Cardiac septum (tissue), 1 donor: ENCODE measurements at regions not wholly inside any gene's neighbourhood (a gene's known extent, or its start where the extent isn't known, plus 50 kb on each side); places are given as distances from the start of the nearest gene placed in this dataset.

Experiments used
- DNase-seq: peaks from one replicate; pipeline ENCODE4 v3.0.0-alpha.2; 2020; ENCODE audit warnings: low spot score
- intact Hi-C: fragments of 100-400 bp; cut with DNase I; formaldehyde crosslinking; loops from one replicate; pipeline ENCODE4 v1.14.0; 2022
- donor health status: DM: no; HTN: no; CAD: no.

DNA sequence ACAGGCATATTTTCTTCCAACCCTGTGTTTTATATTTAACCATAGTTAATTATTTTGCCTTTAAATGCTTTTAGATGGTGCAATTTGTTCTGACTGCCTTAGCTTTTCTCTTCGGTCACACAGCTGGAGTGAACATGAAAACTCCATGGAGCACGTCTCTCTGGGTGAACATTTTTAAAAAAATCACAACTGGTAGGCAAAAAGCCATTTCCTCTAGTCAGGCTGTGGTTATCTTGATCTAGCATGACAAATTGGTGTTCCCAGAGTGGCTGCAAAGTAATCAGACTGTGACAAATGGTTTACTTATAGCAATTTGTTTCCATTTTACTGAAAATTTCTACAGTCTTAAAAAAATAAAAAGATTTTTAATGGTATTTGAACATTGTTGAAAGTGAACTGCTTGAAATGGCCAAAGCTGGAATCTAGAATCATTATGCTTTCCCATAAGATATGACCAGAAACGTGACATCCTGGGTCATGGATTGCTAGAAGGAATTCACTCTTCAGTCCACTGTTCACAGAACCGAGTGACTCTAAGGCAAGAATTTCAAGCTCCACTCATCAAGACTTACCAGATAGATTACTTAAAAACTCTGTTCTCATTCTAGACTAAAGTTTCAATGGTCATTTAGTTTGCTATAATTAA, 703.6 kb downstream of the CPS1 start:
- no peak for DNase-seq
- intact Hi-C loops, result no loop called here

DNA sequence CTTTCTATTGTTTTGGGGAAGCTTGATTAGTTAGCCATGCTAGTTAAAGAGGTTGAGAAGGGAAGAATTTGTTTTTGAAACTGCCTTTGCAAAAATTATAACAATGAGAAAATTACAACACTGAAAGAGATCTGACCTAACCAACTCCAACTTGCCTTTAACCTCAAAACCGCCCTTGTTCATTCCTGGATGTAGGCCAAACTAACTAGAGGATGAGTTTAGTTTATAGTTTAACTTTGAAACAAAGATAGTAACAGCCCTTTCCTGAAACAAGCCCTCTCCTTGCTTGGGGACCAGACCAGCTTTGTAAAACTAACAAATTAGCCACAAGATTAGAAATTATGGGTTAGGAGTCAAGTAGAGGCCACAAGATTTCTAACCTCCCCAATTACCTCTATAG, 713.9 kb downstream of the CPS1 start:
- no peak for DNase-seq

DNA sequence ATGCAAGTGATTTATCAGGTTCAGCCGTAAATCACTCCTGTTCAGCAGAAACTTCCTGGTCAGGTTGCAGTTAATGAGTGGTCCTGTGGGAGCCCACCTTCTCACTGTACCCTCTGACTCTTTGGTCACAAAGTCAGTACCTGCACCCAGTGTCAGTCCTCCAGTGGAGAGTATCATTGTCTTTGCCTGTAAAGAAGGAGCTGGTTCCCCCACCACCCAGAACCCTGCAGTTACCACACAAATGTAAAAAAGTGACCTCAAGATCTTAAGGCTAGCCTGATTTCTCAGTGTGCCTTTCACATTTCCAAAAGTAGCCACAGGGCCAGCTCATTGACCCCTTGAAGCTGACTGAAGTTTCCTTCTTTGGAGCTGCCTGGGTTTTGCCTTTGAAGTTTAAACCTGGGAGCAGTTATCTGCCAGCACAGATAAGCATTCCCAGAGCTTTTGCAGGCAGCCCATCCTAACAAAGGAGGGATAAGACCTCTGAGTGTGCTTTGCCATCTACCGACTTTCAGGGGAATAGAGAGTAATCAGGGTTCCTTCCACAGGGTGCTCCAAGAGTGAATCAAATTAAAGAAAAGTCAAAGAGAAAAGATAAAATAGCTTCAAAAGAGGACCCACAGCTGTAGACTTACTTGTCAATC, 725.2 kb downstream of the CPS1 start:
- DNase-seq, result no peak
- intact Hi-C loops, result no loop called here

More for the DNA sequence above, 713.9 kb downstream of the CPS1 start:
- intact Hi-C loops, result no loop called here

DNA sequence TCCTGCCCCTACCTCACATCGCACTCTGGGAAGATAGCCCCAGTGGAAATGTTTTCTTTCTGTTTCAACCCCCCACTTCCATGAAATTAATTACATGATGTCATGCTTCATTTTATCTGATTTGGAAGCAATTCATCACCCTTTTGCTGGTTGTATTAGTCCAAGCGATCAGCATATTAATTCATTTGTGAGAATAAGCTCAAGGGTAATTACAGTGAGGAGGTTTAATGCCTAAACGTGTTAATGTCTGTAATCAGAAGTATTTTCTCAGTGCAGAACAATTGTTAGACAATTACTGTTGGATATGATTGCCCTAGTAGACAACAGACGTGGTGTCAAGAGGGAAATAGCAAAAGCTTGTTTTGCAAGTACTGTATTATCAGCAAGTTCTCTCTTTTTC, 746.3 kb downstream of the CPS1 start:
- intact Hi-C loops, result no loop called here
- no peak for DNase-seq

DNA sequence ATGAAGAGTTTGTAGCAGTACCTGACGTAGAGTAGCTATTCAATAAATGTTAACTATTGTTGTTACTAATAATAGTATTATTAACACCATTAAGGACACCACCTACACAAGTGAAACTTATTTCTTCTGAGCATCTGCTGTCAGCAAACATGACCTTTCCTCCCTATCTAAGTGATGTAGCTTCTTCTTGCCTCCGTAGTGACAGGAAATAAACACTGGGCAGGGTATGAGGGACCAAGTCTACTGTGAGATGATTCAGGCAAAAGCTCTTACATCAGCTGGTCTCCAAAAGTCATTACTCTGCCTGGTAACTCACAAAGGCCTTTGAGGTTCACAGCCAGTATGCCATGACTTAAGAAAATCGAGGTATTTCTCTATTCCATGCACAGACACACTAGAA, 750.5 kb downstream of the CPS1 start:
- no peak for DNase-seq
- intact Hi-C loops, result no loop called here
